PC-9 (cell line): ENCODE measurements at regions not wholly inside any gene's neighbourhood (a gene's known extent, or its start where the extent isn't known, plus 50 kb on each side); places are given as distances from the start of the nearest gene placed in this dataset.

Source experiments
- BruUV-seq: library from RNA; stranded (reverse); fragments of 400-500 nt; replicated peaks from 2 replicates; lab custom pipeline; 2021; lab: Mats Ljungman, UMichigan
- CTCF ChIA-PET: fragments of 300-600 bp; sonication (Branson Sonifier 250); formaldehyde crosslinking; loops from one replicate; lab custom pipeline; 2022; ENCODE audit warnings: antibody characterized with exemption; lab: Charles Lee
- POLR2A ChIA-PET: fragments of 300-600 bp; sonication (Branson Sonifier 250); formaldehyde crosslinking; loops from one replicate; lab custom pipeline; 2022; ENCODE audit warnings: antibody characterized with exemption; ENCODE audit not compliant: unreplicated experiment; lab: Charles Lee
- DNase-seq, 2 experiments: peaks; one replicate each; pipeline versions ENCODE4 v3.0.0 to v3.0.0-alpha.2; 2015 to 2022; ENCODE audit warnings: mixed read lengths in 1 of 2
- H2AFZ ChIP-seq: fragments of 200-600 bp; sonication (generic); 2 replicates; pipeline ENCODE4 v1.8.1; 2017; ENCODE audit warnings: antibody characterized with exemption
- H3F3A ChIP-seq: fragments of 200-600 bp; sonication (generic); 2 replicates; pipeline ENCODE4 v1.8.1; 2017; ENCODE audit warnings: antibody characterized with exemption, mild to moderate bottlenecking, low read depth; ENCODE audit not compliant: insufficient read depth
- H3K27ac ChIP-seq: fragments of 200-600 bp; sonication (generic); 2 replicates; pipeline ENCODE4 v1.6.1; 2016; ENCODE audit warnings: mixed run types
- H3K27me3 ChIP-seq: fragments of 200-600 bp; sonication (generic); 2 replicates; pipeline ENCODE4 v1.6.1; 2016; ENCODE audit warnings: low read depth, mixed run types; ENCODE audit not compliant: insufficient read depth
- H3K36me3 ChIP-seq: fragments of 200-600 bp; sonication (generic); 2 replicates; pipeline ENCODE4 v1.6.1; 2016; ENCODE audit warnings: low read depth, mixed run types
- H3K4me1 ChIP-seq: fragments of 200-600 bp; sonication (generic); replicated peaks from 2 replicates; pipeline ENCODE4 v1.6.1; 2016; ENCODE audit warnings: mixed run types; ENCODE audit not compliant: insufficient read depth
- H3K4me2 ChIP-seq: fragments of 200-600 bp; sonication (generic); 2 replicates; pipeline ENCODE4 v1.6.1; 2017; ENCODE audit warnings: mixed run types
- H3K4me3 ChIP-seq: fragments of 200-600 bp; sonication (generic); 2 replicates; pipeline ENCODE4 v1.6.1; 2016; ENCODE audit warnings: mixed run types
- H3K79me2 ChIP-seq: fragments of 200-600 bp; sonication (generic); 2 replicates; pipeline ENCODE4 v1.6.1; 2017; ENCODE audit warnings: low read depth, mixed run types
- H3K9me2 ChIP-seq: fragments of 200-600 bp; sonication (generic); 2 replicates; pipeline ENCODE4 v1.8.1; 2017; ENCODE audit warnings: mild to moderate bottlenecking; ENCODE audit not compliant: insufficient read depth
- H3K9me3 ChIP-seq: fragments of 200-600 bp; sonication (generic); 2 replicates; pipeline ENCODE4 v1.8.1; 2016; ENCODE audit warnings: low read depth; ENCODE audit not compliant: insufficient read depth
- H4K20me1 ChIP-seq: fragments of 200-600 bp; sonication (generic); 2 replicates; pipeline ENCODE4 v1.8.1; 2017; ENCODE audit not compliant: insufficient read depth
- CTCF ChIP-seq: fragments of 200-600 bp; sonication (generic); conservative IDR thresholded peaks from 2 replicates; pipeline ENCODE4 v1.6.1; 2017; ENCODE audit warnings: mixed run types, antibody characterized with exemption, mild to moderate bottlenecking, moderate library complexity
- EZH2 ChIP-seq: fragments of 200-600 bp; sonication (generic); IDR thresholded peaks from 2 replicates; pipeline ENCODE4 v1.8.0; 2017; ENCODE audit warnings: antibody characterized with exemption, low read depth
- intact Hi-C: fragments of 100-400 bp; cut with micrococcal nuclease; formaldehyde crosslinking; loops from one replicate; pipeline ENCODE4 v1.10.0; 2022; ENCODE audit not compliant: unreplicated experiment

GRCh38 chr2:161044921-161045320, 115.3 kb upstream of the TANK start:
- CTCF ChIA-PET, result no interaction called here

GRCh38 chr2:161045726-161046125, 114.5 kb upstream of the TANK start:
- H4K20me1 ChIP-seq, result no peaks in the 10 kb centered on the region
- no peak for DNase-seq
- TF ChIP-seq CTCF (no peak), EZH2 (no peak)
- no peaks in the 10 kb centered on the region for H3F3A ChIP-seq
- H3K9me2 ChIP-seq, result no peaks in the 10 kb centered on the region
- no peaks in the 10 kb centered on the region for H3K79me2 ChIP-seq
- no peaks in the 10 kb centered on the region for H3K9me3 ChIP-seq
- no peak overlapping the region for H3K27ac ChIP-seq
- POLR2A ChIA-PET, result no interaction called here
- H2AFZ ChIP-seq, result no peak overlapping the region
- no peaks in the 10 kb centered on the region for H3K27me3 ChIP-seq
- H3K4me1 ChIP-seq, result no peaks in the 10 kb centered on the region
- no TSS peak for BruUV-seq
- H3K4me3 ChIP-seq, result no peak overlapping the region
- CTCF ChIA-PET, result no interaction called here
- H3K4me2 ChIP-seq, result no peak overlapping the region
- H3K36me3 ChIP-seq, result no peaks in the 10 kb centered on the region
- intact Hi-C loops, result no loop called here

More at GRCh38 chr2:161044921-161045320, 115.3 kb upstream of the TANK start:
- intact Hi-C loops, result no loop called here
- no peak overlapping the region for H3K27ac ChIP-seq
- no peaks in the 10 kb centered on the region for H3K4me1 ChIP-seq
- no peak overlapping the region for H3K4me2 ChIP-seq
- H2AFZ ChIP-seq, result no peak overlapping the region
- no peaks in the 10 kb centered on the region for H3K79me2 ChIP-seq
- H3K4me3 ChIP-seq, result no peak overlapping the region
- H3K27me3 ChIP-seq, result no peaks in the 10 kb centered on the region
- no peaks in the 10 kb centered on the region for H3K36me3 ChIP-seq
- POLR2A ChIA-PET, result interaction anchor here (0.6 kb wide), 2 partner anchors 31 to 1316 kb away, joined by 3 to 4 read pairs; no protein-coding TSS in a partner anchor
- H4K20me1 ChIP-seq, result no peaks in the 10 kb centered on the region
- no peaks in the 10 kb centered on the region for H3F3A ChIP-seq
- H3K9me3 ChIP-seq, result no peaks in the 10 kb centered on the region
- no TSS peak for BruUV-seq
- no peak for DNase-seq
- H3K9me2 ChIP-seq, result no peaks in the 10 kb centered on the region
- TF ChIP-seq EZH2 (no peak), CTCF (no peak)

- no TSS peak for BruUV-seq
- CTCF ChIA-PET, result no interaction called here
These were observed 113.4 kb upstream of the TANK start for GRCh38 chr2:161046876-161047275.

More at GRCh38 chr2:161046876-161047275, 113.4 kb upstream of the TANK start:
- POLR2A ChIA-PET, result no interaction called here
- Histone ChIP-seq H4K20me1 (no peaks in the 10 kb centered on the region), H3K27me3 (no peaks in the 10 kb centered on the region), H3K9me2 (no peaks in the 10 kb centered on the region), H3K36me3 (no peaks in the 10 kb centered on the region), H2AFZ (no peak overlapping the region), H3K4me3 (no peak overlapping the region), H3K9me3 (no peaks in the 10 kb centered on the region), H3K79me2 (no peaks in the 10 kb centered on the region), H3K4me1 (no peaks in the 10 kb centered on the region), H3K27ac (no peak overlapping the region), H3K4me2 (no peak overlapping the region), H3F3A (no peaks in the 10 kb centered on the region)
- TF ChIP-seq CTCF (no peak), EZH2 (no peak)
- no peak for DNase-seq
- intact Hi-C loops, result no loop called here
